Neural crest cell (in vitro differentiated cells): ENCODE measurements at regions not wholly inside any gene's neighbourhood (a gene's known extent, or its start where the extent isn't known, plus 50 kb on each side); places are given as distances from the start of the nearest gene placed in this dataset.
"Not testable (repeated sequence)": the region's sequence is repeated elsewhere in the genome, so short reads cannot be mapped to it uniquely, and the experiment has no call there.

Source experiments
- DNase-seq: peaks from one replicate; pipeline ENCODE4 v3.0.0; 2021; ENCODE audit warnings: low read depth, mixed read lengths, low spot score
- H3K27ac Mint-ChIP-seq: one replicate; pipeline ENCODE4 v1.8.0; 2021; ENCODE audit warnings: mild to moderate bottlenecking, mixed read lengths; ENCODE audit not compliant: unreplicated experiment
- H3K27me3 Mint-ChIP-seq: 2 replicates; pipeline ENCODE4 v1.8.0; 2021; ENCODE audit warnings: low read depth, mild to moderate bottlenecking, mixed read lengths
- H3K36me3 Mint-ChIP-seq: 2 replicates; pipeline ENCODE4 v1.8.0; 2021; ENCODE audit warnings: low read depth, mild to moderate bottlenecking, mixed read lengths
- H3K4me1 Mint-ChIP-seq: 2 replicates; pipeline ENCODE4 v1.8.0; 2021; ENCODE audit warnings: mixed read lengths
- H3K4me3 Mint-ChIP-seq: one replicate; pipeline ENCODE4 v1.8.0; 2021; ENCODE audit warnings: mild to moderate bottlenecking, mixed read lengths
- H3K9me3 Mint-ChIP-seq: 2 replicates; pipeline ENCODE4 v1.8.0; 2021; ENCODE audit warnings: mixed read lengths
- TF ChIP-seq, protein P1 (sequence below): fragments of 200-600 bp; sonication (generic); conservative IDR thresholded peaks from 2 replicates; pipeline ENCODE4 v1.5.0; 2021; ENCODE audit warnings: antibody characterized with exemption, mild to moderate bottlenecking

DNA sequence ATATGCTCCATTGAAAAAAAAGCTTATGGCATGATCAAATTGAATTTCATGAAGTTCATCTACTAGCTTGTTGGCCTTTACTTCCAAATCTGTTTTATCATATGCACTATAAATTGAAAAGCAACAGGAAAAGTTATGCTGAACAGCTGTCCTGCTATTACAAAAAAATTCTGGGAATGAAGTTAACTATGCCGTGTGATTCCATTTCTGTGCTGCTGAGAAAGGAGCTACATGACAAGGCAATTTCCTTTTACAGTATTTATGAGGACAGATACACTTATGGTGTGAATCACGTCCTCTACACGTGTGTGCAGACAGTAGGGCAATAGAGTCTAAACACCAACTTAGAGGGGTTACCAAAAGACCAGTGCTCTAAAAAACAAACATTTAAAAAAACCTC lies 426.5 kb upstream of the AKR1E2 start:
- TF ChIP-seq, protein P1, sequence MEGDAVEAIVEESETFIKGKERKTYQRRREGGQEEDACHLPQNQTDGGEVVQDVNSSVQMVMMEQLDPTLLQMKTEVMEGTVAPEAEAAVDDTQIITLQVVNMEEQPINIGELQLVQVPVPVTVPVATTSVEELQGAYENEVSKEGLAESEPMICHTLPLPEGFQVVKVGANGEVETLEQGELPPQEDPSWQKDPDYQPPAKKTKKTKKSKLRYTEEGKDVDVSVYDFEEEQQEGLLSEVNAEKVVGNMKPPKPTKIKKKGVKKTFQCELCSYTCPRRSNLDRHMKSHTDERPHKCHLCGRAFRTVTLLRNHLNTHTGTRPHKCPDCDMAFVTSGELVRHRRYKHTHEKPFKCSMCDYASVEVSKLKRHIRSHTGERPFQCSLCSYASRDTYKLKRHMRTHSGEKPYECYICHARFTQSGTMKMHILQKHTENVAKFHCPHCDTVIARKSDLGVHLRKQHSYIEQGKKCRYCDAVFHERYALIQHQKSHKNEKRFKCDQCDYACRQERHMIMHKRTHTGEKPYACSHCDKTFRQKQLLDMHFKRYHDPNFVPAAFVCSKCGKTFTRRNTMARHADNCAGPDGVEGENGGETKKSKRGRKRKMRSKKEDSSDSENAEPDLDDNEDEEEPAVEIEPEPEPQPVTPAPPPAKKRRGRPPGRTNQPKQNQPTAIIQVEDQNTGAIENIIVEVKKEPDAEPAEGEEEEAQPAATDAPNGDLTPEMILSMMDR, result no peak
- no peaks in the 10 kb centered on the region for H3K27me3 Mint-ChIP-seq
- H3K4me3 Mint-ChIP-seq, result no peak overlapping the region
- no peaks in the 10 kb centered on the region for H3K4me1 Mint-ChIP-seq
- no peaks in the 10 kb centered on the region for H3K36me3 Mint-ChIP-seq
- H3K9me3 Mint-ChIP-seq, result no peaks in the 10 kb centered on the region
- no peak overlapping the region for H3K27ac Mint-ChIP-seq
- DNase-seq, result no peak

DNA sequence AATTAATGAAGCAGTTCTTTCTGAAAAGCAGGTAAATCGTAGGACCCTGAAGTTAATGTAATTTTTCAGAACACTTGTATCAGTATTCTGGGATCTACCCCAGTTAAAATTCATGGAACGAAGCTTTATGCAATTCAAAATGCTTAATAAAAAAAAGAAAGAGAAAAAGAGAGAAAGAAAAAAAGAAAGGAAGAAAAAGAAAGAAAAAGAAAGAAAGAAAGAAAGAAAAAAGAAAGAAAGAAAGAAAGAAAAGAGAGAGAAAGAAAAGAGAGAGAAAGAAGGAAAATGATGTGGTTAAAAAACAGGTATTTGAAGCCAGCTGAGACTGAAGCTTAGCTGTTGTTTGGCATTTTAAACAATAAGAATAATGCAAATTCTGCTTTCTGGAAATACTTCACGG lies 427.4 kb upstream of the AKR1E2 start:
- no peaks in the 10 kb centered on the region for H3K27me3 Mint-ChIP-seq
- H3K36me3 Mint-ChIP-seq, result no peaks in the 10 kb centered on the region
- no peaks in the 10 kb centered on the region for H3K4me1 Mint-ChIP-seq
- no peak overlapping the region for H3K27ac Mint-ChIP-seq
- no peak for DNase-seq
- H3K9me3 Mint-ChIP-seq, result peaks cover 2% of the 10 kb centered on the region
- TF ChIP-seq, protein P1, result no peak
- H3K4me3 Mint-ChIP-seq, result no peak overlapping the region

DNA sequence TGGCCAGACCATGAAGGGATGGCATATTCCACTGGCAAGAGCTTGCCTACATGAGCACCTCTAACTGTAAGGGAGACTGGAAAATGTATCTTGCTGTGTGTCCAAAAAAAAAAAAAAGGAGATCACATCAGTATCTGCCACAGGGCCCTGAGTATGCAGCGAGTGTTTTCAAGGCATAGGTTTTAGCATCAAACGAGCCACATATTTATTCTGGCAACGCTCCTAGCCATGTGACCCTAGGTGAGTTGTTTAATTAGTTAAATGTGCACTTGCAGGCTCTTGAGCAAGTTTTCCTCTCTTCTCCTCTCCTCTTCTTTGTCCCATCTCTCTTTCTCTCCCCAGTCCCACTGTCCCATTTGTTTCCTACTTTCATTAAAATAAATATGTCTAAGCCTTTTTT lies 428.7 kb upstream of the AKR1E2 start:
- Mint-ChIP-seq H3K4me1 (no peaks in the 10 kb centered on the region), H3K4me3 (no peak overlapping the region), H3K27me3 (no peaks in the 10 kb centered on the region), H3K36me3 (no peaks in the 10 kb centered on the region), H3K27ac (no peak overlapping the region), H3K9me3 (peaks cover 2% of the 10 kb centered on the region)
- no peak for DNase-seq
- TF ChIP-seq, protein P1, result no peak

DNA sequence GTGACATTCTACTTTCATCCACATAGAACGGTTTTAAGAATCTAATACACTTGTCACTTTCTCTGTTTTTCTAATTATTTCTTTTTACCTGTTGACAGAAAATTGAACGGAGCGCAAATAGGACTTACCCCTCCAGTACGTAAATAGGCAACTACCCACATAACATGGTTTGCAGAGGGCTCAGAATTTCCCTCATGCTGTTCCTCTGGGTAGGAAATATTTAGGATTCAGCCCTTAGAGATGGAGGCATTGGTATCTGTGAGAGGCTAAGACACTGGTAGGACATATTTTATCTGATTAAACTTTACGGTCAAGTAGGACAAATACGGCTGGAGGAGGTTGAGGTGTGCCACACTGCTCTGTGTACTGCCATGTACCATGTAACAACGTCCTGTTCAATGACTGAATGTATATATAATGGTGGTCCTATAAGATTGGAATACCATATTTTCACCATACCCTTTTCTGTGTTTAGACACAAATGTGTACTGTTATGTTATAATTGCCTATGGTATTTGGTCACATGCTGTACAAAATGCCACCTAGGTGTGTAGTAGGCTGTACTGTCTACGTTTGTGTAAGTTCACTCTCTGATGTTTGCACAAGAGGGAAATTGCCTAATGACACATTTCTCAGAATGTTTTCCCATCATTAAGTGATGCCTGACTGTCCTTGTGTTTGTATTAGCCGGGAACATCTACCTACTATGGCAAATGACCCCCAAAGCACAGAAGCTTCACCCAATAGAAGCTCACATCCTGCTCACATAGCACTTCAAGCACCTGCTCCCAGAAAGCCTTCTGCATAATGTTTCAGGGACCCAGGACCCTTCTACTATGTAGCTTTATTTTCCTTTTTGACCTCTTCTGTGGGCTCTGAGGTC lies 429.4 kb upstream of the AKR1E2 start:
- DNase-seq, result no peak
- H3K36me3 Mint-ChIP-seq, result no peaks in the 10 kb centered on the region
- TF ChIP-seq, protein P1, result no peak
- H3K27ac Mint-ChIP-seq, result no peak overlapping the region
- peaks cover 2% of the 10 kb centered on the region for H3K9me3 Mint-ChIP-seq
- H3K4me3 Mint-ChIP-seq, result no peak overlapping the region
- no peaks in the 10 kb centered on the region for H3K4me1 Mint-ChIP-seq
- no peaks in the 10 kb centered on the region for H3K27me3 Mint-ChIP-seq

DNA sequence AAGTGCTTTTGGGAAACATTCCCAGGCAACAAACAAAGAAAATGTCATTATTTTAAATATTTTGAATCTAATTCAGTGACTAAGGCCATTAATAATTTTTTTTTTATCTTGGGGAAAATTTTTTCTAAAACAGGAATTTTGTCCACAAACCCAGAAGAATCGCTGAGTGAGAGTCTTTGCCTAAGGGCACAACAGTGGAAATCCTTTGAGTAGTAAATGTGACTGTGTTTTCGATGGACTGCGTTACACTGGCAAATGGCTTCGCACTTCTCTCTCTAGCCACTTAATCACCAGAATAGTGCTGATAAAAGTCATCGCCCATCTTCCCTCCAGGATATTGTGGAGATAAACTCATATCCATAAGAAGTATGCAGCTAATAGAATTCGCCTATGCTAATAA lies 430.3 kb upstream of the AKR1E2 start:
- Mint-ChIP-seq H3K36me3 (no peaks in the 10 kb centered on the region), H3K4me1 (no peaks in the 10 kb centered on the region), H3K4me3 (no peak overlapping the region), H3K27ac (no peak overlapping the region), H3K27me3 (no peaks in the 10 kb centered on the region), H3K9me3 (peaks cover 2% of the 10 kb centered on the region)
- TF ChIP-seq, protein P1, result no peak
- no peak for DNase-seq

DNA sequence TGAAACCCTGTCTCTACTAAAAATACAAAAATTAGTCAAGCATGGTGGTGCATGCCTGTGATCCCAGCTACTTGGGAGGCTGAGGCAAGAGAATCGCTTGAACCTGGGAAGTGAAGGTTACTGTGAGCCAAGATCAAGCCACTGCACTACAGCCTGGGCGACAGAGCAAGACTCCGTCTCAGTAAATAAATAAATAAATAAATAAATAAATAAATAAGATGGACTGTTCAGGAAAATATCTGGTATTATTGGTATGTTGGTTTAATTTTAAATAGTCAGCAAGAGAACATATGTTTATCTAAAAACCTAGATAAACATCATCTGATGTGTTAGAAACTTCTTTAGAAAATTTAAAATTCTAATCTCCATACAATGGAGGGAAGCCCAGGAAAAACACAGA lies 431.6 kb upstream of the AKR1E2 start:
- not testable (repeated sequence) for H3K4me1 Mint-ChIP-seq, H3K4me3 Mint-ChIP-seq, H3K9me3 Mint-ChIP-seq, H3K27me3 Mint-ChIP-seq, H3K36me3 Mint-ChIP-seq, DNase-seq, H3K27ac Mint-ChIP-seq
